ENCODE measurements at regions not wholly inside any gene's neighbourhood (a gene's known extent, or its start where the extent isn't known, plus 50 kb on each side); places are given as distances from the start of the nearest gene placed in this dataset.

GRCh38 chr21:35849144-35849543 is 211.2 kb downstream of the SETD4 start:
- TF ChIP-seq CTCF (IDR thresholded peaks at IDR 0.05) (no peak), NRF1 (IDR thresholded peaks at IDR 0.05; ENCODE audit: low read depth, low read length) (no peak), REST (IDR thresholded peaks at IDR 0.05; ENCODE audit: low read depth, low read length) (no peak), RCOR1 (IDR thresholded peaks at IDR 0.05; ENCODE audit: low read length) (no peak), MAX (IDR thresholded peaks at IDR 0.05; ENCODE audit: low read depth) (no peak), USF1 (IDR thresholded peaks at IDR 0.05; ENCODE audit: borderline replicate concordance, low read depth) (no peak), FOXM1 (IDR thresholded peaks at IDR 0.05; ENCODE audit: low read depth) (no peak), RFX5 (IDR thresholded peaks at IDR 0.05; ENCODE audit: low read length) (no peak), EP300 (IDR thresholded peaks at IDR 0.05; ENCODE audit: borderline replicate concordance in 1 of 2, low read depth in 1 of 2, low read length in 1 of 2) (no peak), RAD21 (IDR thresholded peaks at IDR 0.05; ENCODE audit: low read length) (no peak), TAF1 (IDR thresholded peaks at IDR 0.05; ENCODE audit: borderline replicate concordance, low read depth, low read length) (no peak), POLR2AphosphoS5 (IDR thresholded peaks at IDR 0.05; ENCODE audit: low read depth, low read length) (no peak), FOSL2 (IDR thresholded peaks at IDR 0.05; ENCODE audit: borderline replicate concordance, low read depth) (no peak), EZH2phosphoT487 (IDR thresholded peaks at IDR 0.05; ENCODE audit: borderline replicate concordance, low read depth) (no peak)

Data from SK-N-SH (cell line).